Activated CD4-positive, alpha-beta memory T cell treated with anti-CD3 and anti-CD28 coated beads for 36 hours (primary cell): ENCODE measurements at regions not wholly inside any gene's neighbourhood (a gene's known extent, or its start where the extent isn't known, plus 50 kb on each side); places are given as distances from the start of the nearest gene placed in this dataset.

Experiments
- CTCF ChIA-PET: fragments of 350-600 bp; sonication (Branson Sonifier 250); formaldehyde crosslinking; loops from one replicate; lab custom pipeline; 2021; ENCODE audit warnings: antibody characterized with exemption, inconsistent platforms; lab: Charles Lee
- POLR2A ChIA-PET: fragments of 350-600 bp; sonication (Branson Sonifier 250); formaldehyde crosslinking; loops from one replicate; lab custom pipeline; 2021; ENCODE audit warnings: antibody characterized with exemption; lab: Charles Lee
- DNase-seq: peaks from one replicate; pipeline ENCODE4 v3.0.0-alpha.2; 2020
- H3K27ac Mint-ChIP-seq: one replicate; pipeline ENCODE4 v1.8.0; 2021; ENCODE audit warnings: mixed read lengths
- H3K27me3 Mint-ChIP-seq: one replicate; pipeline ENCODE4 v1.8.0; 2021; ENCODE audit warnings: mixed read lengths
- H3K36me3 Mint-ChIP-seq: one replicate; pipeline ENCODE4 v1.8.0; 2021; ENCODE audit warnings: mixed read lengths
- H3K4me1 Mint-ChIP-seq: one replicate; pipeline ENCODE4 v1.8.0; 2021; ENCODE audit warnings: low read depth, mixed read lengths
- H3K4me3 Mint-ChIP-seq: one replicate; pipeline ENCODE4 v1.8.0; 2021; ENCODE audit warnings: mild to moderate bottlenecking, mixed read lengths
- H3K9me3 Mint-ChIP-seq: one replicate; pipeline ENCODE4 v1.8.0; 2021; ENCODE audit warnings: mixed read lengths
- intact Hi-C: fragments of 100-400 bp; cut with micrococcal nuclease; formaldehyde crosslinking; loops from one replicate; pipeline ENCODE4 v1.15.1; 2023

GRCh38 chr17:64775701-64776570 is 113.8 kb upstream of the SMURF2 start:
- Mint-ChIP-seq H3K36me3 (no peaks in the 10 kb centered on the region), H3K4me1 (peaks cover 14% of the 10 kb centered on the region), H3K9me3 (no peaks in the 10 kb centered on the region), H3K27ac (no peak overlapping the region), H3K27me3 (peaks cover 6% of the 10 kb centered on the region), H3K4me3 (peak overlapping the region; percentile 46)
- DNase-seq = no peak
- ChIA-PET CTCF (interaction anchor here (0.7 to 2.0 kb wide), 8 partner anchors 12 to 355 kb away, joined by 3 to 10 read pairs (median 4); no protein-coding TSS in a partner anchor), POLR2A (no interaction called here)
- intact Hi-C loops = loop anchor here (5.0 kb wide), 1 partner anchor 186 kb away; no protein-coding TSS in a partner anchor

DNA sequence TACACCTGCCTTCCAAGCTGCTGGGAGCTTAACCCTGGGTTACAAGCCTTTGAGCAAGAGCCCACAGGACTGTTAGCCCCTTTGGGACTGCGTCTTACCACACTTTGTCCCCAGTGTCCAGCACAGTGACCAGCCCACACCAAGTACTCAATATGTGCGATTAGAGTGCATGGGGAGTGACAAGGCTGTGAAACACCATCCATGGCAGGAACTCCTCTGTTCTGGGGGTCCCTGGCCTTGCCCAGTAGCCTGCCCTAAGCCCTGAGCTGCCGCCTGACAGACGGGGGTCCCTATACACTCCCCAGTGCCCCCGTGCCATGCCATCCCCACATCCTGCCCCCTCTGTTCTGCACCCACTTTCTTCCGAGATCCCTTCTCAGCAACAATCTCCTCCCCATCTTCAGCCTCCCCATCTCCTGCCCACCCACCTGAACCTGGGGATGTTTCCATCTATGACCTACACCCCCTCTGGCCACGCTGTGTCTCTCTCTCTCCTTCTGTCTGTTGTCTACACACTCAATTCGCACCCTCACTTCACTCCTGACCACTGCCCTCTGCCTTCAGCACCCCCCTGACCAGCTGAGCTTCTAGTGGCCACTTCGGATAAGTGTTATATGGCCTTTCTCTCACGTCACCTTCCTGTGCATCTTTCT is 112.9 kb upstream of the SMURF2 start:
- ChIA-PET CTCF (no interaction called here), POLR2A (no interaction called here)
- Mint-ChIP-seq H3K4me3 (no peak overlapping the region), H3K9me3 (no peaks in the 10 kb centered on the region), H3K4me1 (peaks cover 14% of the 10 kb centered on the region), H3K27ac (no peak overlapping the region), H3K27me3 (peaks cover 6% of the 10 kb centered on the region), H3K36me3 (no peaks in the 10 kb centered on the region)
- DNase-seq = no peak
- intact Hi-C loops = loop anchor here (5.0 kb wide), 1 partner anchor 187 kb away; no protein-coding TSS in a partner anchor

DNA sequence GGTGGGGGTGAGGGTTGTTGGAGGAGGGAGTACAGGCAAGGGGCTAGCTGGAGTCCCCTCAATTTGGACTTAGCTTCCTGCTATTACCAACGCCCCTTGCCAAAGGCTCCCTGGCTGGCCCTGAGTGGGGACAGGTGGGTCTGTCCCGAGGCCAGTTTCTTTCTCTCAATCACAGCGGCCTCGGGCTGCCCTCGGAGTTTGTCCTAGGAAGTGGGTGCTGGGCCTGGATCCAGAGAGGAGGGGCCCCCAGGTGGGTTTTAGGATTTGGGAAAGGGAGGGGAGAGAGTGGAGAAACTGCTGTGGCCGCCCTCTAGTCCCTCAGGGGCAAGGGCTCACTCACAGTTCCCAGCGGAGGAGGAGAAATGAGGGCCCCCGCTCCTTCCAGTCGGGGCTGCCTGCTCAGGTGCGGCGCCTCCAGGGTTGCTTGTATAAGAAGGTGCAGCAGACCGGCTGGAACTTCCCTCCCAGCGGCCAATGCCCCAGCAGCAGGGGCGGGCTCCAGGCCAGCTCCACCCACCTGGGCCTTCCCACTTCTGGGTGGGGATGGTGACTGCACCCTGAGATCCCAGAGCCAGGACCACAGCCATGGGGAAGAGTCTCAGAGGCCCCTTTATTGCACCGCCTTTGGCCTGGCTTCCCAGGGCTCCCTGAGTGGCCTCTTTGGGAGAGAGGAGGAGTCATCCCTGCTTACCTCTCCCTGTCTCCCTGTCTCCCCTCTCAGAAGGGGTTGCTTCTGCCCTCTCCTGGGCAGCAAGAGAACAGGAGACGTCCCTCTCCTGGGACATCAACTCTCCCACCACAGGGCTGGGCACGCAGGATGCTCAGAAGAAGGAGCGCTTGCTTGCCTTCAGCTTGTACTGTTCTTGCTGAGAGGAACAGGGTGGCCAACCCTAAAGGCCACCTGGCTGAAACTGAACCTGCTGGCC is 112.0 kb upstream of the SMURF2 start:
- peaks cover 11% of the 10 kb centered on the region for H3K4me1 Mint-ChIP-seq
- no peak for DNase-seq
- ChIA-PET POLR2A (no interaction called here), CTCF (interaction anchor here (0.6 kb wide), 1 partner anchor 666 kb away, joined by 3 read pairs; no protein-coding TSS in a partner anchor)
- H3K4me3 Mint-ChIP-seq = no peak overlapping the region
- peaks cover 4% of the 10 kb centered on the region for H3K27me3 Mint-ChIP-seq
- no peaks in the 10 kb centered on the region for H3K36me3 Mint-ChIP-seq
- H3K9me3 Mint-ChIP-seq = no peaks in the 10 kb centered on the region
- no peak overlapping the region for H3K27ac Mint-ChIP-seq
- intact Hi-C loops = no loop called here

DNA sequence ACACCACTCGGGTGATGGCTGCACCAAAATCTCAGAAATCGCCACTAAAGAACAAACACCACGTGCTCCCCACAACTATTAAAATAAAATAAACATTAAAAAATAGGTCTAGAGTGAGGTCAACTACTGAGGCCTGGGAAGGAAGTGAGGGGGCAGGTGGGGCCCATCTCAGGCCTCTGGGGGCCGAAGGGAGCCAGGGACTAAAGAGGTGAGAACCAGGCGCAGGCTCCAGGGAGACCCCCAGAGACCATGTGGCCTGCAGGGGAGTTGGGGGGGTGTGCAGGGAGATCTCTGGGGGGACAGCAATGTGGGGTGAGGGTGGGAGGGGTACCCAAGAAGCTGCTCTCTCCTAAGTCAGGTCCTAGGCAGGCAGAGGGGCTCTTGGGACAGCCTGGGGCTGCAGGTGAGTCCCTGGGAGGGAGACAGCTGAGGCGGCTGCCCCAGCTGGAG is 111.3 kb upstream of the SMURF2 start:
- Mint-ChIP-seq H3K27me3 (no peaks in the 10 kb centered on the region), H3K4me1 (peaks cover 9% of the 10 kb centered on the region), H3K9me3 (no peaks in the 10 kb centered on the region), H3K36me3 (no peaks in the 10 kb centered on the region), H3K4me3 (no peak overlapping the region), H3K27ac (no peak overlapping the region)
- intact Hi-C loops = no loop called here
- POLR2A ChIA-PET = no interaction called here
- CTCF ChIA-PET = no interaction called here
- no peak for DNase-seq

DNA sequence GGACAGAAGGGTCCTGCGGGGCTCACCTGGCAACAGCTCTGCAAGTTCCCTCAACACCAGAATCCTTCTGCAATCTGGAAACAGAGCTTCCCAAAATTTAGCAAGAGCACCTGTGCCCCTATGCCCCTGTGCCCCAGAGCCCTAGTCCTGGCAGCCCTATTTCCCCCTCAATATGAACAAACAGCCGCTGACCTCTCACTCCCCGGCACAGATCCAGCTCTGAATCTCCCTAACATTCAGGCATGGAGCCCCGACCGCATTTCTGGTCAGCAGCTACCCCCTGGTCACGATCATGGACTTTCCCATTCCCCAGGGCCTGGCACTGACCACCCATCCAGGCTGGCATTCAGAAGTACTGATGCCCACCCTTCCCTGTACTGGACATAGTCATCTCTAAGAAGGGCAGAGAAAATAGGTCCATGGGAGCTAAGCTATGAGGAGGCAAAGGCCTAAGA is 110.8 kb upstream of the SMURF2 start:
- Mint-ChIP-seq H3K4me1 (peaks cover 9% of the 10 kb centered on the region), H3K27ac (no peak overlapping the region), H3K4me3 (no peak overlapping the region), H3K36me3 (no peaks in the 10 kb centered on the region), H3K27me3 (no peaks in the 10 kb centered on the region), H3K9me3 (no peaks in the 10 kb centered on the region)
- intact Hi-C loops = no loop called here
- CTCF ChIA-PET = no interaction called here
- POLR2A ChIA-PET = no interaction called here
- DNase-seq = no peak

DNA sequence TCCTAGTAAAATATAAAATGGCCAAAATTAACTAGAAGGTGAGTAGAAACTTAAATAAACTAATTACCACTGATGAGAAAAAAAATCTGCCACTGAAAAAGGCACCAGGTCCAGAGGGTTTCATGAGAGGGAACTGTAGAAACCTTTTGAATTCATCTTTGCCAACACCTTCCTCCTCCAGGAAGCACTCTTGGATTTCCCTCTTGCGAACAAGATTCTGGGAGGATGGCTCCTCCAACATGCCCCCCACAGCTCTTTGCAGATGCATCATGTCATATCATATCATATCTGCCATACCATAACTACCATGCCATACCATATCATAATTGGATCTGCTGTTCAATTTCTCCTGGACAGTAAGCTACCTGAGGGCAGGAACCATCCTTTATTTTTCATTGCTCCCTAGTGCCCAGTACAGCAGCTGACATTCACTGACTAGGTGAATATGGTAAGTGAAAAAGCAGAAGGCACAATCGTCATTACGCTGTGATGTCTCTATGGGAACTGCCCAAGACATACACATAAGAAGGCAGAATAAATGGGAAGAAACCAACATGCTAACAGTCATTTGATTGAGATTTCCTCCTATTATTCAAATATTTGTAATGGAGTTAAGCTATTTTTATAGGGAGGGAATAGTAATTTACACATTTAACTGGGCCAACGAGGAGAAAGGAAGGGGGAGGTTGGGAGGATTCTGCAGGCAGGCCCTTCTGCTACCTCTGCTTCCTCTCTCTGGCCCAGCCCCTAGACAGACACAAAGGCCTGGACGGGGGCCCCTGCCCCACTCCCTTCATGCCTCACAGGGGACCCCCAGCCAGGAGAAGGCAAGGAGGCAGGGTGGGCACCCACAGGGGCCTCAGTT is 110.1 kb upstream of the SMURF2 start:
- Mint-ChIP-seq H3K4me1 (peaks cover 3% of the 10 kb centered on the region), H3K36me3 (no peaks in the 10 kb centered on the region), H3K27ac (no peak overlapping the region), H3K9me3 (no peaks in the 10 kb centered on the region), H3K4me3 (no peak overlapping the region), H3K27me3 (no peaks in the 10 kb centered on the region)
- DNase-seq = no peak
- ChIA-PET CTCF (no interaction called here), POLR2A (no interaction called here)
- intact Hi-C loops = no loop called here

DNA sequence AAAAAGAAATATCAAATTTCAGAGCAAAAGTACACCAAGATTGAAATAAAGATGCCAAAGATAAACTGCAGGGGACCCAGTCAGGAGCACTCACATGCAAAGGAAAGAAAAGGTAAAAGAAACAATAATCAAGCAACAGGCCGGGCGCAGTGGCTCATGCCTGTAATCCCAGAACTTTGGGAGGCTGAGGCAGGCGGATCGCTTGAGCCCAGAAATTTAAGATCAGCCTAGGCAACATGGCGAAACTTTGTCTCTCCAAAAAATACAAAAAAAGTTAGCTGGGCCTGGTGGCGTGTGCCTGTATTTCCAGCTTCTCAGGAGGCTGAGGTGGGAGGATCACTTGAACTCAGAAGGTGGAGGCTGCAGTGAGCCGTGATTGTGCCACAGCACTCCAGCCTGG is 107.6 kb upstream of the SMURF2 start:
- H3K4me1 Mint-ChIP-seq = no peaks in the 10 kb centered on the region
- ChIA-PET CTCF (no interaction called here), POLR2A (no interaction called here)
- no peak overlapping the region for H3K27ac Mint-ChIP-seq
- DNase-seq = no peak
- no peaks in the 10 kb centered on the region for H3K9me3 Mint-ChIP-seq
- intact Hi-C loops = no loop called here
- H3K36me3 Mint-ChIP-seq = no peaks in the 10 kb centered on the region
- no peak overlapping the region for H3K4me3 Mint-ChIP-seq
- H3K27me3 Mint-ChIP-seq = no peaks in the 10 kb centered on the region

- H3K4me3 Mint-ChIP-seq = no peak overlapping the region
- DNase-seq = no peak
- ChIA-PET POLR2A (no interaction called here), CTCF (interaction anchor here (0.9 kb wide), 1 partner anchor 10 kb away, joined by 3 read pairs; no protein-coding TSS in a partner anchor)
- no peaks in the 10 kb centered on the region for H3K9me3 Mint-ChIP-seq
- H3K27me3 Mint-ChIP-seq = no peaks in the 10 kb centered on the region
- no peak overlapping the region for H3K27ac Mint-ChIP-seq
- H3K4me1 Mint-ChIP-seq = no peaks in the 10 kb centered on the region
- no peaks in the 10 kb centered on the region for H3K36me3 Mint-ChIP-seq
- intact Hi-C loops = no loop called here
Observed at GRCh38 chr17:64767269-64767997, 105.3 kb upstream of the SMURF2 start.

DNA sequence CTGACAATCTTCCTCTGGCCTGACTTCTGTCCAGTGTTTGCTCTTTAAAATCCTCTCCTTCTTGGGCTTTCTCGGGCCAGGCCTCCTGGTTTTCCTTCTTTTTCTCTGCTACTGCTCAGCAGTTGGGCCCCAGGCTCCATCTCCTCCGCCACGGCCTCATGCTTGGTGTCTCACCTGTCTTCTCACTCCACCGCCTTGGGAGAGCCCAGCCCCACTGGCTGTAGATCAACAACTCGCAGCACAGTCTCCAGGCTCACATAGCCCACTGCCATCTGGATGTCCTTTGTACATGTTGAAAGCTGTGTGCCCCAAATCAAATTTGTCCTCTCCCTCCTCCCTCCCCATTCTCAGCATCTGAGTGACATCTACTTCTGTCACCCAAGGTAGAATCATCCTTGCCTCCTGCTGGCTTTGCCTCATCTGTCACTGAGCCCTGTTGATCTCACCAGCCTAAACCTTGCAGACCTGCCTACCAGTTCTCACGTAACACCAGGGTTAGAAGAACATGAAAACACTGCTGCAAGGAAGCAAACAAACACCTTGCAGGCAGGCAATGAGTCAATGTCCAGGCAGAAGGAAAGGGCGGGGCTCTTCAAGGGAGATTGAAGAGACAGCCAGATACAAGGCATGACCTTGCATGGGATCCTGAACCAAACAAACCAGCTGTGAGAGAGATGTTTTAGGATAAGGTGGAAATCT is 103.2 kb upstream of the SMURF2 start:
- Mint-ChIP-seq H3K4me3 (no peak overlapping the region), H3K9me3 (no peaks in the 10 kb centered on the region), H3K4me1 (no peaks in the 10 kb centered on the region), H3K27me3 (no peaks in the 10 kb centered on the region), H3K27ac (no peak overlapping the region), H3K36me3 (no peaks in the 10 kb centered on the region)
- CTCF ChIA-PET = no interaction called here
- POLR2A ChIA-PET = no interaction called here
- intact Hi-C loops = no loop called here
- DNase-seq = no peak

DNA sequence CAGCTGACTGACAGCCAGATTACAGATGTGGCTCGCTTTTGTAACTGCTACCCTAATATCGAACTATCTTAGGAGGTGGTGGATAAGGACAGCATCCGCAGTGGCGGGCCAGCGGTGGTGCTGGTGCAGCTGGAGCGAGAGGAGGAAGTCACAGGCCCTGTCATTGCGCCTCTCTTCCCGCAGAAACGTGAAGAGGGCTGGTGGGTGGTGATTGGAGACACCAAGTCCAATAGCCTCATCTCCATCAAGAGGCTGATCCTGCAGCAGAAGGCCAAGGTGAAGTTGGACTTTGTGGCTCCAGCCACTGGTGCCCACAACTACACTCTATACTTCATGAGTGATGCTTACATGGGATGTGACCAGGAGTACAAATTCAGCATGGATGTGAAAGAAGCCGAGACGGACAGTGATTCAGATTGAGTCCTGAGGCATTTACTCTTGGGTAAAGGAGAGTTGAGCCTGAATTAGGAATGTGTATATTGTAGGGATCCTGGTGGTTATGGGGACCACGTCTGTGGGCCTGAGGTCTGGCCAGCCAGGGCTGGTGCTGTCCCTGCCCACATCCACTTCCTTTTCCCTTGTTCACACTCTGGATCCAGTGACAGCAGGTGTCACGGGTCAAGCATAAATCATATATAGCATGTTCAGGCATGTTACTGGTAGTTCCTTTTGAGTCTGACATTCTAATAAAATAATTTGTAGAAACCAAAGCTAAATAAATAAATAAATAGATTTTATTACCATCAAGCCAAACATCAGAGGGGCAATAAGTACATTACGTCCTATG is 89.0 kb upstream of the SMURF2 start:
- no peak overlapping the region for H3K4me3 Mint-ChIP-seq
- H3K9me3 Mint-ChIP-seq = no peaks in the 10 kb centered on the region
- peaks cover 17% of the 10 kb centered on the region for H3K36me3 Mint-ChIP-seq
- H3K27ac Mint-ChIP-seq = no peak overlapping the region
- no peak for DNase-seq
- H3K27me3 Mint-ChIP-seq = no peaks in the 10 kb centered on the region
- no peaks in the 10 kb centered on the region for H3K4me1 Mint-ChIP-seq
- intact Hi-C loops = no loop called here
- ChIA-PET CTCF (no interaction called here), POLR2A (no interaction called here)
